MCF 10A (cell line): ENCODE measurements at regions not wholly inside any gene's neighbourhood (a gene's known extent, or its start where the extent isn't known, plus 50 kb on each side); places are given as distances from the start of the nearest gene placed in this dataset.

Experiments used
- BruUV-seq: library from RNA; stranded (reverse); fragments of 400-500 nt; replicated peaks from 2 replicates; lab custom pipeline; 2021; lab: Mats Ljungman, UMichigan
- CTCF ChIA-PET: fragments of 300-600 bp; sonication (Branson Sonifier 250); formaldehyde crosslinking; extraction: SDS; loops from one replicate; lab custom pipeline; 2021; ENCODE audit warnings: antibody characterized with exemption, inconsistent platforms; lab: Yijun Ruan, JAX
- POLR2A ChIA-PET: fragments of 300-600, 350-650 bp; sonication (Branson Sonifier 250); formaldehyde crosslinking; extraction: SDS; loops from one replicate; lab custom pipeline; 2020; ENCODE audit warnings: antibody characterized with exemption, inconsistent platforms; lab: Yijun Ruan, JAX
- DNase-seq: peaks from one replicate; pipeline ENCODE4 v3.0.0-alpha.2; 2018; ENCODE audit not compliant: unreplicated experiment
- H3K27ac Mint-ChIP-seq: one replicate; pipeline ENCODE4 v1.8.0; 2022; ENCODE audit warnings: mild to moderate bottlenecking, low read depth, mixed read lengths; ENCODE audit not compliant: unreplicated experiment
- H3K27me3 Mint-ChIP-seq: one replicate; pipeline ENCODE4 v1.8.0; 2022; ENCODE audit warnings: mixed read lengths; ENCODE audit not compliant: insufficient read depth, unreplicated experiment
- H3K36me3 Mint-ChIP-seq: one replicate; pipeline ENCODE4 v1.8.0; 2022; ENCODE audit warnings: mild to moderate bottlenecking, moderate library complexity, mixed read lengths; ENCODE audit not compliant: insufficient read depth, unreplicated experiment
- H3K4me1 Mint-ChIP-seq: one replicate; pipeline ENCODE4 v1.8.0; 2022; ENCODE audit warnings: mixed read lengths; ENCODE audit not compliant: insufficient read depth, unreplicated experiment
- H3K4me3 Mint-ChIP-seq: one replicate; pipeline ENCODE4 v1.8.0; 2022; ENCODE audit warnings: mild to moderate bottlenecking, moderate library complexity, mixed read lengths; ENCODE audit not compliant: unreplicated experiment
- H3K9me3 Mint-ChIP-seq: one replicate; pipeline ENCODE4 v1.8.0; 2022; ENCODE audit warnings: mixed read lengths; ENCODE audit not compliant: unreplicated experiment
- intact Hi-C: fragments of 100-400 bp; cut with micrococcal nuclease; formaldehyde crosslinking; loops from 2 replicates; pipeline ENCODE4 v1.14.1; 2022
- TF ChIP-seq, protein P1 (sequence below): fragments of 200-600 bp; IDR thresholded peaks from one replicate; pipeline ENCODE4 v1.8.0; 2022; ENCODE audit warnings: antibody characterized with exemption, mild to moderate bottlenecking; ENCODE audit not compliant: unreplicated experiment

GRCh38 chr3:68620211-68620610 lies 312.1 kb downstream of the TAFA4 start:
- DNase-seq, result no peak
- ChIA-PET CTCF (interaction anchor here (1.1 kb wide), 1 partner anchor 236 kb away, joined by 3 read pairs; no protein-coding TSS in a partner anchor), POLR2A (no interaction called here)
- Mint-ChIP-seq H3K36me3 (no peaks in the 10 kb centered on the region), H3K4me3 (no peak overlapping the region), H3K27me3 (peaks cover 43% of the 10 kb centered on the region), H3K9me3 (no peaks in the 10 kb centered on the region), H3K4me1 (no peaks in the 10 kb centered on the region), H3K27ac (no peak overlapping the region)
- intact Hi-C loops, result no loop called here
- TF ChIP-seq, protein P1, sequence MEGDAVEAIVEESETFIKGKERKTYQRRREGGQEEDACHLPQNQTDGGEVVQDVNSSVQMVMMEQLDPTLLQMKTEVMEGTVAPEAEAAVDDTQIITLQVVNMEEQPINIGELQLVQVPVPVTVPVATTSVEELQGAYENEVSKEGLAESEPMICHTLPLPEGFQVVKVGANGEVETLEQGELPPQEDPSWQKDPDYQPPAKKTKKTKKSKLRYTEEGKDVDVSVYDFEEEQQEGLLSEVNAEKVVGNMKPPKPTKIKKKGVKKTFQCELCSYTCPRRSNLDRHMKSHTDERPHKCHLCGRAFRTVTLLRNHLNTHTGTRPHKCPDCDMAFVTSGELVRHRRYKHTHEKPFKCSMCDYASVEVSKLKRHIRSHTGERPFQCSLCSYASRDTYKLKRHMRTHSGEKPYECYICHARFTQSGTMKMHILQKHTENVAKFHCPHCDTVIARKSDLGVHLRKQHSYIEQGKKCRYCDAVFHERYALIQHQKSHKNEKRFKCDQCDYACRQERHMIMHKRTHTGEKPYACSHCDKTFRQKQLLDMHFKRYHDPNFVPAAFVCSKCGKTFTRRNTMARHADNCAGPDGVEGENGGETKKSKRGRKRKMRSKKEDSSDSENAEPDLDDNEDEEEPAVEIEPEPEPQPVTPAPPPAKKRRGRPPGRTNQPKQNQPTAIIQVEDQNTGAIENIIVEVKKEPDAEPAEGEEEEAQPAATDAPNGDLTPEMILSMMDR, result no peak
- BruUV-seq, result no TSS peak

DNA sequence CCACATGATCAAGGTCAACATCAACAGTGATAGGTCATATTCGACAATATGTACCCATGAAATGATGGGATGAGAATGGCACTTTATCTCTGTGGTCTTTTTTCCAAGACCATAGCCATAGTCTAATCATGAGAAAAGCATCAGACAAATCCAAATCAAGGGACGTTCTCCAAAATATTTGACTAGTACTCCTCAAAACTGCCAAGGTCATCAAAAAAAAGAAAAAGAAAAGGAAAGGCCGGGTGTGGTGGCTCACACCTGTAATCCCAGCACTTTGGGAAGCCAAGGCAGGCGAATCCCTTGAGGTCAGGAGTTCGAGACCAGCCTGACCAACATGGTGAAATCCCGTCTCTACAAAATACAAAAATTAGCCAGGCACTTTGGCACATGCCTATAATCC lies 318.3 kb downstream of the TAFA4 start:
- no peaks in the 10 kb centered on the region for H3K36me3 Mint-ChIP-seq
- no peak overlapping the region for H3K4me3 Mint-ChIP-seq
- H3K27ac Mint-ChIP-seq, result no peak overlapping the region
- POLR2A ChIA-PET, result no interaction called here
- no peak for DNase-seq
- intact Hi-C loops, result no loop called here
- H3K9me3 Mint-ChIP-seq, result no peaks in the 10 kb centered on the region
- CTCF ChIA-PET, result no interaction called here
- TF ChIP-seq, protein P1, result no peak
- H3K27me3 Mint-ChIP-seq, result peaks cover 16% of the 10 kb centered on the region
- H3K4me1 Mint-ChIP-seq, result no peaks in the 10 kb centered on the region
- BruUV-seq, result no TSS peak

GRCh38 chr3:68571321-68571720 lies 361.0 kb downstream of the TAFA4 start:
- Mint-ChIP-seq H3K4me3 (no peak overlapping the region), H3K9me3 (no peaks in the 10 kb centered on the region), H3K36me3 (no peaks in the 10 kb centered on the region), H3K4me1 (no peaks in the 10 kb centered on the region), H3K27me3 (peaks cover 82% of the 10 kb centered on the region), H3K27ac (no peak overlapping the region)
- DNase-seq, result no peak
- TF ChIP-seq, protein P1, result no peak
- intact Hi-C loops, result no loop called here
- BruUV-seq, result no TSS peak
- POLR2A ChIA-PET, result no interaction called here
- CTCF ChIA-PET, result no interaction called here

GRCh38 chr3:68560728-68561127 lies 371.6 kb downstream of the TAFA4 start:
- no peaks in the 10 kb centered on the region for H3K9me3 Mint-ChIP-seq
- DNase-seq, result no peak
- intact Hi-C loops, result loop anchor here (10.0 kb wide), 1 partner anchor 314 kb away; no protein-coding TSS in a partner anchor
- ChIA-PET CTCF (interaction anchor here (0.6 kb wide), 1 partner anchor 18 kb away, joined by 3 read pairs; no protein-coding TSS in a partner anchor), POLR2A (no interaction called here)
- H3K27ac Mint-ChIP-seq, result no peak overlapping the region
- TF ChIP-seq, protein P1, result no peak
- H3K36me3 Mint-ChIP-seq, result no peaks in the 10 kb centered on the region
- H3K4me3 Mint-ChIP-seq, result no peak overlapping the region
- peaks cover 76% of the 10 kb centered on the region for H3K27me3 Mint-ChIP-seq
- H3K4me1 Mint-ChIP-seq, result no peaks in the 10 kb centered on the region
- no TSS peak for BruUV-seq
